ENCODE measurements at regions not wholly inside any gene's neighbourhood (a gene's known extent, or its start where the extent isn't known, plus 50 kb on each side); places are given as distances from the start of the nearest gene placed in this dataset.

DNA sequence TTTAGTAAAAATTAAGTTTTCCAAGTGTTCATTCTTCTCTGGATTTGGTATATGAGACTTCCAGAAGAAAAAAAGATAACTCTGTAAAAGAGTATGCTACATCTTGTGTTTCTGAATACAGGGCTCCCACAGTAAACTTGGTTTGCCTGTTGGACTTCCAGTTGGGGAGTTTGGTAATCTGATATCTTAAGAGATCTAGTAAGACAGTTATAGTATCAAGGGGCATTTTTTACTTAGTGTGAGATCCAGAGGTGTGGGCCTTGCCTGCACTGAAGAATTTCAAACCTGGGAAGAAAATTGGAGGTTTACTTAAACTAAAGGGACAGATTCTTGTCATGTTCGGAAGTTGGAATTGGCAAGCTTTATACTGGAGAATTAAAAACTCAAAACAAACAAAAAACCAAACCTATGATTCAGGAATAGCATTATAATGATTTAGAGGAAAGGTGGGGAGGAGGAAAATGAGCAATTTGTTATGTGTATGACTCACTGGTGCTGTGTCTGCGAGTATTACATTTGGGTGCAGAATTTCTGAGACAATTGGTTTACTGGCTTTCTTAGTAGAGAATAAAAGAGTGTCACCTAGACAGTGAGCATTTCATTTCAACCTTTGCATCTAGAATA lies 58.9 kb upstream of the ULK4 start:
- TF ChIP-seq, protein P1, sequence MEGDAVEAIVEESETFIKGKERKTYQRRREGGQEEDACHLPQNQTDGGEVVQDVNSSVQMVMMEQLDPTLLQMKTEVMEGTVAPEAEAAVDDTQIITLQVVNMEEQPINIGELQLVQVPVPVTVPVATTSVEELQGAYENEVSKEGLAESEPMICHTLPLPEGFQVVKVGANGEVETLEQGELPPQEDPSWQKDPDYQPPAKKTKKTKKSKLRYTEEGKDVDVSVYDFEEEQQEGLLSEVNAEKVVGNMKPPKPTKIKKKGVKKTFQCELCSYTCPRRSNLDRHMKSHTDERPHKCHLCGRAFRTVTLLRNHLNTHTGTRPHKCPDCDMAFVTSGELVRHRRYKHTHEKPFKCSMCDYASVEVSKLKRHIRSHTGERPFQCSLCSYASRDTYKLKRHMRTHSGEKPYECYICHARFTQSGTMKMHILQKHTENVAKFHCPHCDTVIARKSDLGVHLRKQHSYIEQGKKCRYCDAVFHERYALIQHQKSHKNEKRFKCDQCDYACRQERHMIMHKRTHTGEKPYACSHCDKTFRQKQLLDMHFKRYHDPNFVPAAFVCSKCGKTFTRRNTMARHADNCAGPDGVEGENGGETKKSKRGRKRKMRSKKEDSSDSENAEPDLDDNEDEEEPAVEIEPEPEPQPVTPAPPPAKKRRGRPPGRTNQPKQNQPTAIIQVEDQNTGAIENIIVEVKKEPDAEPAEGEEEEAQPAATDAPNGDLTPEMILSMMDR (conservative IDR thresholded peaks at IDR 0.05; ENCODE audit: low read length): no peak
- no peak for TF ChIP-seq EZH2phosphoT487 (IDR thresholded peaks at IDR 0.05; ENCODE audit: borderline replicate concordance, low read depth, low read length)
